Stimulated activated CD4-positive, alpha-beta T cell treated with anti-CD3 and anti-CD28 coated beads, TNF-alpha, amount 100 ng/mL, for 48 hours (primary cell): ENCODE measurements at regions not wholly inside any gene's neighbourhood (a gene's known extent, or its start where the extent isn't known, plus 50 kb on each side); places are given as distances from the start of the nearest gene placed in this dataset.
A peak's percentile ranks its signal among the peaks of the same experiment; 100 is the strongest.

Experiments
- DNase-seq, 3 donors: peaks; one replicate each; pipeline ENCODE4 v3.0.0-alpha.2; 2020; ENCODE audit warnings: low read depth in 3 of 3

DNA sequence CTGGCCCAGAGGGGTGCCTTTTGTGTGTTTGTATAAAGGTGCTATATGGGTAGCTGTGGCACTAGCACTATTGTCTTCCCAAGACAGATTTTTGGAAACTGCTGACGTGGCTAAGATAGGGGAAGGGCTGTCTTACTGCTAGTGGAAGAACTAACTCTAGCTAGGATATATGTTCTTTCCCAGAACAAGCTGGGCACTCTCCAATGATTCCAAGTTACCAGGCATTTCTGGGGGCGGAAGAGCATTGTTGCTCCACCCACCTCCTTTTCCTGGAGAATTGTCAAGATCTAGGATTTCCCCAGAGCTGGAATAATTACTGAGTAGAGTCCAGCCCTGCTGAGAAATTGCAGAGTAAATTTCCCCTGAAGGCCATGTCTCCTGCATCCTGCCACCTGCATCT is 408.3 kb downstream of the KLF5 start:
- DNase-seq: no peak

- no peak for DNase-seq
Observed at GRCh38 chr13:73466561-73466960, 407.8 kb downstream of the KLF5 start.

DNA sequence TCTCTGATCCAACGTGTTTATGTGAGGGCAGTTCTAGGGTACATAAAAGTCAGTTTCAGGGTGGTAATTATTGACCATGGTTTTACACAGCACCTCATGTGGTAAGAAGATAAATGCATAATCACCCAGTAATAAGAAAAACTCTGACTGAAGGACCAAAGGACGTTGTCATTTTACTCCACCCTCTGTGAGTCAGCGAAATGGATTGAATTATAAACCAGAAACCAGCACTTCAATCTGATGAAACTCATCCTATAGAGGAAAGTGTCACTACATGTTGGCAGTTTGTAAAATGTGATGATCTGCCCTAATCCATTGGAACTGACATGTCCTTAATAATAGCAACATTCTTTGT is 406.8 kb downstream of the KLF5 start:
- DNase-seq: no peak

- no peak for DNase-seq
Observed at GRCh38 chr13:73464758-73465616, 406.2 kb downstream of the KLF5 start.

- no peak for DNase-seq
Observed at GRCh38 chr13:73462241-73462640, 403.4 kb downstream of the KLF5 start.

DNA sequence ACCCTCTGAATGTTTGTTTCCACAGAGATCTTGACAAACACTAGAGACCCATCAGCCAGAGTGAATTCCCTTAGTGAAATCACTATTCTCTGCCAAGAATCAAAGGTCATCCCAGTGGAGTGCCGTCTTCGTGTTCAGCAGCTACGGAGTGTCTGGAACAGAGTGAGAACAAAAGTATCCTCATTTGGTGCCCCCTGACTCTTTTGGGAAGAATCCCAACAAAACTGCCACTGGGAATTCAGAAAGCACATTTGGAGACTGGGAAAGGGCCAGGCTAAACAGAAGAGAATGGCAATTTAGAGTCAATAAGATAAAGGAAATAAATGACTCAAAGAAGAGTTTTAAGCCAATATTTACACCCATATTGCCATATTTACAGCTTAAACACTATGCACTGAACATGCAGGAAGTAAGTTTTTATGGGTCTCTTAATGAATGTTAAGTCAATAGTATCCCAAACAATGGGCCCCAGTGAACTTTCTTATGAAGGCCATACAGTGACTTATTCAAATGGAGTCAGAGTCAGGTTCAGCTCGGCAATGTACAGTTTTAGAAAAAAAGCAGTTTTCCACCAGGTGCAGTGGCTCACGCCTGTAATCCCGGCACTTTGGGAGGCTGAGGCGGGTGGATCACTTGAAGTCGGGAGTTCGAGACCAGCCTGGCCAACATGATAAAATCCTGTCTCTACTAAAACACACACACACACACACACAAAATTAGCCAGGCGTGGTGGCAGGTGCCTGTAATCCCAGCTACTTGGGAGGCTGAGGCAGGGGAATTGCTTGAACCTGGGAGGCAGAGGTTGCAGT is 392.6 kb downstream of the KLF5 start:
- DNase-seq: no peak

DNA sequence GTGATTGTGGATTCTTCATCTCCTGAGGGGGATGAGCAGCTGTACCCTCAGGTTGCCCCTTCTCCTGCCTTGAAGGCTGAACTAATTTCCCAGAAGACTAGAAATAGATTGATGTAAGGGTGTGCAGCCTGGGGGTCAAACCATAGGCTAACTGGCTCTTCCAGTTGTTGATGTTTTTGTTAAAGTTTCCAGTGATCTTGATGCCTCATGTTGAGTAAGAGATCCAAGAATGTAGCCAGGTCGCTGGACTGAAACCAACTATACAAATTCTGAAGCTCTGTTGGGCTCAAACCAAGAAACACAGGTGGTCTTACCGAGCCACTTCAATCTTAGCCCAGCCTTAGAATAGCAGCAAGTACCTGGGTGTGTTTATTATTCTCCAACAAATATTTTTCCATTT is 391.8 kb downstream of the KLF5 start:
- no peak for DNase-seq

DNA sequence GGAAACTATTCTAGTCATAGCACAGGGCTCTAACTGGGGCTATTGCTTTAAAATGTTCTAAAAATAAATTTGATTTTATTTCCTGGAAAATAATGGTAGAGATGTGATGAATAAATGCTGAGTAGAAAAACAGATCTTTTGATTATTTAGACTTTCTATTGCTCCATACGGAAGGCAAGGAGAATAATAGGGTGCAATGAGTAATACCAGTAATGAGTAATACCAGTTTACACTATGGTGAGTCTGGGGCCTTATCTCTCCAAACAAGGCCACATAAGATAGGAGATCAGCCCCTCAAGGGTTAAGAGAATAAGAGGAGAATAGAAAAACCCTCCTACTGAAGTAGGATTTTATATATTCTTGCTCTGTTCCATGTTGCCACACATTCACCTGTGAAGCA is 390.4 kb downstream of the KLF5 start:
- no peak for DNase-seq

- DNase-seq: no peak
Observed at GRCh38 chr13:73440296-73440895, 381.6 kb downstream of the KLF5 start.

- DNase-seq: no peak
Observed at GRCh38 chr13:73433890-73434289, 375.1 kb downstream of the KLF5 start.

- DNase-seq: no peak
Observed at GRCh38 chr13:73433458-73433857, 374.7 kb downstream of the KLF5 start.

DNA sequence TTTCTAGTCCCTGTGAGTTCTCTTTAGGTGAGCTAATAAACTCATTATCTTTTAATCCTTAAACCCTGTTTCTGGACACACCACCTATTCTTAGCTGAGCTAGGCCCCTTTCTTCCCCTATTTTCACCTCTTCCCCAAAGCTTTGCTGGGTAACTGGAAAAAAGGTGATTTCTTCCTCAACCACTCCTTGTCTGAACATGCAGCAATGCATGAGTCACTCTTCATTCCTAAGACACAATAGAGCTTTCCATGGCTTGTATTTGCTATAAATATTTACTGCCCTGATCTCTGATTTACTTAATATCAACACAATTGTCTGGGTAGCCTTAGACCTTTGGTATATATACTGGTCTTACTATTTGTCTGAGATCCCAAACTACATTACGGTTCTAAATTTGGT is 370.9 kb downstream of the KLF5 start:
- DNase-seq: no peak

DNA sequence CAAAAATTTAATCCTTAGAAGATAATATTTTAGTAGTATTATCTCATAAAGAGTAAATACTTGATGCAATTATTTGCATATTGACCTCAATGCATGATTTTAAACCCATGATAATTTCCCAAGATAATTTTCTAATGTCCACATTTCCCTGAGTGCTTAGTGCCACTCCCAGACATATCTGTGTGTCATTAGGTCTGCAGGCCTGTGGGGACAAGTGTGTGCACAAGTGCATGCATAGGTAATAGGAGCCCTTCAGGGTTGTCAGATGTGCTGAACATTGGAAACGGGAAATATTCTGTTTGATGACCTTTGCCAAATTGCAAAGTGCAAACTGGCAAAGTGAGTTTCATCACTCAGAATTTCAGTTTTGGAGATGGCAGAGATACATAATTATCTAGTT is 369.9 kb downstream of the KLF5 start:
- no peak for DNase-seq

DNA sequence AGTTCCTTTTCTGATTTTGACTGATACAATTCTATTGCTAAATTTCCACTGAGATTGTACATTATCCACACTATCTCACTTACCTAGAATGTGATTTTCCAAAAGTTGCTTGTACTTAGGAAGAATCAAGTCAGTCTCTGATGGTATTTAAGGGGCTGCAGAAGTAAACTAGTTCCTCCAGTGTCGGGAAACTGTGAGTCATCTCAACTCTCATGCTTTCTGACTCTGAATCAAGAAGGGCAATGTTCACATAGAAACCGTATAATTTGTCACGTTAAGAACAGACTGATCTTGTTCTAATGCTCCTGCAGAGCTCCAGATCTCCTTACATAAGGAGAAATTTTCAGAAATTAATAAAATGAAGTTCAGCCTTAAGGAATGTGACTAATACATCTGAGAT is 369.3 kb downstream of the KLF5 start:
- DNase-seq: no peak

DNA sequence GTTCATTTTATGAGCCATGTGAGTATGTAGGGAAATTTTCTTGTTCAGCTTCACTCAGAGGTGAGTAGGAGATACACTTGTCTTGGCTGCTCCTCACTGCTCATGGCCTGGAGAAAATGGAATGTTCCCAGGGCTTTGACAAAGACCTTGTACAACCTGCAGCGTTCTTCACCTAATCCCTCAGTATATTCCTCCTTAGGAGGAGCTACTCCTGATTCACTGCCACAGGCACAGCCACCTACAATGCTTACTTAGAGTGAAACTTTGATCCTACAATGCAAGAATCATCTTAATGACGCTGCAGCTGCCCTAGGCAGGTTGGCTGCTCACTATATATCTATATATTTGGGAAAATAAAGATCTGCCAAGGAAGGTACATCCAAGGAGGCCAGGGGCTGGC is 364.2 kb downstream of the KLF5 start:
- DNase-seq: no peak

DNA sequence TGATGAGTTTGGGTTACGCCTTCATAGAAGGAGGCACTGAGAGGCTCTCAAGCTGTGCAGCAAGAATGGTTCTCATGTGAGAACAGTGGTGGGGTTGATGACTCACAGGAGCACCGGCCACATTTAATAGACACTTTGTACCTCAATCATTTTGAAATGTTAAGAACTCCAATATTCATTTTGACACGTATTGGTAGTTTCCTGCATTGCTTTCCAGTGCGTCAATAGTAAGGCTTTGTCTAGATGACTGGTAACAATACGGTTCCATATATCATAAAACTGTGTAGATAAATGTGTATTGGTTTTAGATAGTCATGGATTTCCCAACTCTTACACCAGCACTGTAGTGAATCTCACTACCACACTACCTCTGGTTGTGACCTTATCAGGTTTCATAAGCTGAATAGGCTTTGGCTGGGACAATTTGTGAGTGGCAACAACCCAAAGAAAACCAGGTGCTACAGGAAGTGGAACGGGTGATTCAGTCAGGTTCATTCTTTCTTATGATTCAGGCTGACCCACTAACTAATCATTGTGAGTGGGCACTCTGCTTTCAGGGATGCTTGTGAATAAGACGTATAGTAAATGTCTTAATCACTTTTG is 362.6 kb downstream of the KLF5 start:
- DNase-seq: peak; percentile 12 to 29 (median 14)

- no peak for DNase-seq
Observed at GRCh38 chr13:73419186-73419585, 360.4 kb downstream of the KLF5 start.

DNA sequence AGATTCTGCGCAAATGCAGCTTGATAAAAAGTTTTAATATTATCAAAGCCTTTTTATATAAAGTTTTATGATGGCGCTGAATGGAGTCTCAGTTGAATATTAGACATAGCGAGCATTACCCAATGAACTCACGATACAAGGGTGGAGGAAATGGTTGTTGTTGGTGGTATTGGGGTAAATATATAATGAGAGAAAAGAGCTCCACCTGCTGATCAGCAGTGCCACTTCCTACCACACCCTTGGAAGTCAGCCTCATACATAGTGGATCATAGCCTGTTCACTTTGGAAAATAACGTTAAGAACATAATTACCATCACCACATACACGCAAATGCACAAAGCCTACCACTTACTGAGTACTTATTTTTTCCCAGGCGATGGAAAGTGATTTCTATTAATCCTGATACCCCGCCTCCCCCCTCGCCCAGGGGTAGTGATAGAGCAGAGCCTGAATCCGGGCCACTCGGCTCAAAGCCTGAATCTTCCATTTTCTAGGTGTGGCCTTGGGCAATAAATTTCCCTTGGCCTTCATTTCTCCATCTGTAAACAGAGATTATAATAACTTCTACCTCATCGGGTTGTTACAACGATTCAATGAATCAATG is 358.3 kb downstream of the KLF5 start:
- DNase-seq: no peak

DNA sequence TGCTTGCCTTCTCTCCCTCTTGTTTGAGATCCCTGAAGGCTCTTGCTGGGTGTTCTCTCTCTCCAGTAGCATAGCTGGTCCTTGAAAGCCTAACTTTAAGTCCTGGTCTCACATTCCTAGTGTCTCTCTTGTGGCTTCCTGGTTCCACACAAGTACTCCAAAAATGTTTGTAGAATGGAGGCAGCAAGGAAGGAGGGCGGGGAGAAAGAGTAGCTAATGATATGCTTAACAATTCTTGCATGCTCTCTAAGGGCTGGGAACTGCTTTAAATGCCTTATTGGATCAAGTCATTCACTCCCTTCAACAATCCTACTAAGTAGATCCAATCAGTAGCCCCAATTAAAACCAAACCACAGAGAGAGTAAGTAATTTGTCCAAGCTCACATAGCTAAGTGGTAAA is 357.3 kb downstream of the KLF5 start:
- no peak for DNase-seq

DNA sequence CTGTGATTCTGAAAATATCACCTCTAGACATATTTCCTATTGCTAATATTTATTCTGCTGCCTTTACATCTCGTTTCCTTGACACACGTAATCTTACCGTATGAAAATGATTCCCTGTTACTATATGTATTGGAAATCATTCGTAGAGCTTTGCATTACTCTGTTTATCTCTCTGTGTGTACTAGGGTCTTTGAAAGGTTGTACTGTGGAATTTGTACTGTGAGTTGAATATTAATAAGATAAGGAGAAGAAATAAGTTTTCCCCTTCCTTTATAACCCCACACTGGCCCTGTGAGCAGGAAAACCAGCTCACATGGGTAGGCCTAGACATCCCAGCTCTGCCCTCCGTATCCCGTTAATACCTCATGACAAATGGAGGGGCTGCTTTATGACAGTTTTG is 354.9 kb downstream of the KLF5 start:
- no peak for DNase-seq

- DNase-seq: no peak
Observed at GRCh38 chr13:73412933-73413332, 354.1 kb downstream of the KLF5 start.
